Liver (tissue), 3 donors: ENCODE measurements at regions not wholly inside any gene's neighbourhood (a gene's known extent, or its start where the extent isn't known, plus 50 kb on each side); places are given as distances from the start of the nearest gene placed in this dataset.

ENCODE experiments used
- CTCF ChIP-seq: fragments of 150-350 bp; IDR thresholded peaks from 2 replicates; pipeline ENCODE4 v1.5.1; 2017; ENCODE audit warnings: improper control_type of control experiment, low read depth, low read length; ENCODE audit not compliant: missing input control
- EGR1 ChIP-seq, 2 donors: IDR thresholded peaks; 2 replicates each; pipeline ENCODE4 v1.6.1; 2016 to 2018; ENCODE audit warnings: antibody characterized with exemption in 2 of 2, low read depth in 2 of 2
- GABPA ChIP-seq, 2 donors: IDR thresholded peaks in 1 of 2; conservative IDR thresholded peaks in 1 of 2; 2 replicates each; pipeline ENCODE4 v1.6.1; 2016; ENCODE audit warnings: antibody characterized with exemption in 2 of 2, mild to moderate bottlenecking in 1 of 2, moderate library complexity in 1 of 2
- JUND ChIP-seq, 2 donors: IDR thresholded peaks; 2 replicates each; pipeline ENCODE4 v1.6.1; 2016; ENCODE audit warnings: antibody characterized with exemption in 2 of 2
- MAX ChIP-seq: IDR thresholded peaks from 2 replicates; pipeline ENCODE4 v1.6.1; 2016; ENCODE audit warnings: antibody characterized with exemption
- NR2F2 ChIP-seq: IDR thresholded peaks from 2 replicates; pipeline ENCODE4 v1.6.1; 2016; ENCODE audit warnings: antibody characterized with exemption
- RAD21 ChIP-seq, 2 donors: IDR thresholded peaks; 2 replicates each; pipeline ENCODE4 v1.6.1; 2016; ENCODE audit warnings: antibody characterized with exemption in 2 of 2, mild to moderate bottlenecking in 2 of 2
- REST ChIP-seq: IDR thresholded peaks from 2 replicates; pipeline ENCODE4 v1.6.1; 2016; ENCODE audit warnings: antibody characterized with exemption, mild to moderate bottlenecking
- RXRA ChIP-seq, 2 donors: IDR thresholded peaks; 2 replicates each; pipeline ENCODE4 v1.6.1; 2017 to 2018; ENCODE audit warnings: antibody characterized with exemption in 2 of 2, mild to moderate bottlenecking in 1 of 2
- SP1 ChIP-seq: IDR thresholded peaks from 2 replicates; pipeline ENCODE4 v1.6.1; 2018; ENCODE audit warnings: antibody characterized with exemption, mild to moderate bottlenecking
- TAF1 ChIP-seq: conservative IDR thresholded peaks from 2 replicates; pipeline ENCODE4 v1.6.1; 2016; ENCODE audit warnings: antibody characterized with exemption, mild to moderate bottlenecking
- YY1 ChIP-seq: IDR thresholded peaks from 2 replicates; pipeline ENCODE4 v1.6.1; 2016; ENCODE audit warnings: antibody characterized with exemption, mild to moderate bottlenecking
- ZBTB33 ChIP-seq: IDR thresholded peaks from 2 replicates; pipeline ENCODE4 v1.6.1; 2016; ENCODE audit warnings: antibody characterized with exemption
- donor health status: healthy.
- donor health status: healthy.

DNA sequence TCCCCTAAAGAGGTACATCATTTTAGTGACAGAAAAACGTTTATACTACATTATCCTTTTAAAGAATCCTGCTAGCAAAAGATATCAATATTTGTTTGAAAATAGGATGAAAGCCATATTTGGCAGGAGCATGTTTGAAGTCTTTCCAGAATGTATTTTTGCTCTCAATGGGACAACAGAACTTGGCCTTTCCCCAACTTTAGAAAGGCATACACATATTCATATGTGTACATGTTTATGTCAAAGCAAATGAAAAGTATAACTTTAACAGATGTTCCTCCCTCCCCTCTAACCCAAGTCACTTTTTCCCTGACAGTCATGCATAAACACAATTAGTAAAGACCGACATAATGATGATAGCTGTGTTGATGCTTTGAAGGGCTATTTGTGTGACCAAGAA is 427.8 kb upstream of the CDH6 start:
- no peak for TF ChIP-seq CTCF
- TF ChIP-seq YY1, result no peak
- TF ChIP-seq MAX, result no peak
- TF ChIP-seq NR2F2, result no peak
- no peak for TF ChIP-seq REST
- TF ChIP-seq SP1, result no peak
- no peak for TF ChIP-seq RAD21 (IDR thresholded peaks at IDR 0.05)
- no peak for TF ChIP-seq RXRA (IDR thresholded peaks at IDR 0.05)
- TF ChIP-seq GABPA (IDR thresholded peaks at IDR 0.05 in 1 of 2, conservative IDR thresholded peaks at IDR 0.05 in 1 of 2), result no peak
- no peak for TF ChIP-seq TAF1
- no peak for TF ChIP-seq EGR1 (IDR thresholded peaks at IDR 0.05; ENCODE audit: low read depth in 2 of 2)
- no peak for TF ChIP-seq ZBTB33
- no peak for TF ChIP-seq JUND (IDR thresholded peaks at IDR 0.05)
